GM12864 (cell line): ENCODE measurements at regions not wholly inside any gene's neighbourhood (a gene's known extent, or its start where the extent isn't known, plus 50 kb on each side); places are given as distances from the start of the nearest gene placed in this dataset.

Source experiments
- DNase-seq: peaks from one replicate; pipeline ENCODE4 v3.0.0-alpha.2; 2011; ENCODE audit warnings: low read depth
- H3K4me3 ChIP-seq: 2 replicates; pipeline ENCODE4 v1.5.1; 2011; ENCODE audit warnings: mild to moderate bottlenecking, low read depth, low read length, control low read depth
- TF ChIP-seq, protein P1 (sequence below): IDR thresholded peaks from 2 replicates; pipeline ENCODE4 v1.5.1; 2011; ENCODE audit warnings: low read depth, mild to moderate bottlenecking, moderate library complexity, low read length, control low read depth, inconsistent platforms; ENCODE audit errors: missing control alignments

DNA sequence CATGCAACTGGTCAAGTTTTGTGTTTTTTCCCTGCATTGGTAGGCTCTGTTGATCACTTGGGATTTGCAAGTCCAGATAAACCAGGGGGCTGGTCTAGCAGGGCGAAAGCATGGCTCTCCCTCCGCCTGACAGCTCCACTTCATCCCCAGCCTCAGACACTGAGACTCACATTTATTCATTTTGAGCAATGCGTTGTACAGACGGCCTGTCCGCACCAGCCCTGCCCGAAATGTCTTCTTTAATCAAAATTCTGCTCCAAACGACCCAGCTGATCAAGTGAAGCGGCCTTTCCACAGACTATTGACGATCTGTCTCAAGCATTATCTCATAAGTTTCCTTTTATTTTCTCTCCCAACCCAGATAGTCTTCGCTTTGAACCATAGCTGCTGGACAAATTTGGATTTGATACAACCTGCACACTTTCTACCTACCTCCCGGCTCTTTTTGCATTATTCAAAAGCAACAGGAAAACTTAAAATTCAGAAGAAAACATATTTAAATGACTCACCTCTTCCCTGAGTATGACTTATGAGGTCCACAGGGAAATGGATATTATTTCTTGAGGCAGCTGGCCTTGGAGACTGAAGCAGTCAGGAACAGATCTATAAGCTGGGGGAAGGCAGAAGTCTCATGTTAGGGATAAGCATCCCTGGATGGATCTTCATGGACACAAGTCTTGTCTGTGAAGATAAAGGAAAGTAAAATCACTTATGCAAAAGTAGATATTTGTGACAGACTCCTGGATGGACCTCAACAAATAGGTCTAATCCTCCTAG lies 498.9 kb upstream of the MGMT start:
- no peak for DNase-seq
- no peak overlapping the region for H3K4me3 ChIP-seq
- TF ChIP-seq, protein P1, sequence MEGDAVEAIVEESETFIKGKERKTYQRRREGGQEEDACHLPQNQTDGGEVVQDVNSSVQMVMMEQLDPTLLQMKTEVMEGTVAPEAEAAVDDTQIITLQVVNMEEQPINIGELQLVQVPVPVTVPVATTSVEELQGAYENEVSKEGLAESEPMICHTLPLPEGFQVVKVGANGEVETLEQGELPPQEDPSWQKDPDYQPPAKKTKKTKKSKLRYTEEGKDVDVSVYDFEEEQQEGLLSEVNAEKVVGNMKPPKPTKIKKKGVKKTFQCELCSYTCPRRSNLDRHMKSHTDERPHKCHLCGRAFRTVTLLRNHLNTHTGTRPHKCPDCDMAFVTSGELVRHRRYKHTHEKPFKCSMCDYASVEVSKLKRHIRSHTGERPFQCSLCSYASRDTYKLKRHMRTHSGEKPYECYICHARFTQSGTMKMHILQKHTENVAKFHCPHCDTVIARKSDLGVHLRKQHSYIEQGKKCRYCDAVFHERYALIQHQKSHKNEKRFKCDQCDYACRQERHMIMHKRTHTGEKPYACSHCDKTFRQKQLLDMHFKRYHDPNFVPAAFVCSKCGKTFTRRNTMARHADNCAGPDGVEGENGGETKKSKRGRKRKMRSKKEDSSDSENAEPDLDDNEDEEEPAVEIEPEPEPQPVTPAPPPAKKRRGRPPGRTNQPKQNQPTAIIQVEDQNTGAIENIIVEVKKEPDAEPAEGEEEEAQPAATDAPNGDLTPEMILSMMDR, result no peak

DNA sequence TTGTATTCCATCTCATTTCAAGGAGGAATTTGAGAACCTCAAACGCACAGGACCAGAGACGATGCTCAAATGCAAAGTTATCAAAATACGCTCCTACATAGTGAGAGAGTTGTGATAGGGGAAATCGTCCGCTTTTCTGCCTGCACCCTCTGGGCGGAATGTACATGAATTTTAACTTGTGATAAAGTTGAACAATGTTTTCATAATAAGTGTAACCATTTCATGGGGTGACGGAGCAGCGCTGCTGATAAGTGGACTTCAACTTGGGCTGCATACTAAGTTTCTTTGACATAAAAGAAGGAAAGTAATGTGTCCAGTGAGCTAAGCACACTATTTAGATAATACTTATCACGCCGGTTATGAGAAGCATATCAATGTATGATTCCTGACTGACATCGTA lies 497.5 kb upstream of the MGMT start:
- no peak for DNase-seq
- no peak overlapping the region for H3K4me3 ChIP-seq
- TF ChIP-seq, protein P1, result no peak

DNA sequence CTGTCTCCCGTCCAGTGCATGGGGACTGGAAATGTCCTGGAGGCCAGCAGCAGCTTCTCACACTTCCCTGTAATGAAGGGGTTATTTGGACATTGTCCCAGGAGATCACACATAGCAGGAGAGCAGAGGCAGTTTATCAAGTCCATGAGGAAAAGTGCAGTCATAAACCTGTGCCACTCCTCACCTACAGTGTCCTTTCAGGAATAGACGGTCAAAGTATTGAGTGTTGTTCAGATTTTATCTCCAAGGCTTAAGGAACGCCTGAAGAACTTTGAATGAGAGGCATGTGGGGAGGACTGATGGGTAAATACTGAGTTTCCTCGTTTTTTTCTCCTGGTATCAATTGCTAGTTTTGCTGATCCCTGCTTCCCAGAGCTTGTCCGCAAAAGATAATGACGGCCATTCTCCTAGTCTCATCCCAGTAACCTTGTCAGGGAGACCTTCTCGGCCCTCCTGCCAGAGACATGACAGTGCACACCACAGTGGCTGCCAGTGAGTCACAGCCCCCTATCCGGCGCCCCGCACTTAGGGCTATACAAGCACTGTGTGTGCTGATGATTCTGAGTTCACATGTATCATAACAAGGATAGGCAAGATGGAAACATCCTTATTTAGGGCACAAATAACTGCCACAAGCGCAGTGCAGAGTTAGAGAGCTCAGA lies 495.5 kb upstream of the MGMT start:
- TF ChIP-seq, protein P1, result no peak
- H3K4me3 ChIP-seq, result no peak overlapping the region
- DNase-seq, result no peak

DNA sequence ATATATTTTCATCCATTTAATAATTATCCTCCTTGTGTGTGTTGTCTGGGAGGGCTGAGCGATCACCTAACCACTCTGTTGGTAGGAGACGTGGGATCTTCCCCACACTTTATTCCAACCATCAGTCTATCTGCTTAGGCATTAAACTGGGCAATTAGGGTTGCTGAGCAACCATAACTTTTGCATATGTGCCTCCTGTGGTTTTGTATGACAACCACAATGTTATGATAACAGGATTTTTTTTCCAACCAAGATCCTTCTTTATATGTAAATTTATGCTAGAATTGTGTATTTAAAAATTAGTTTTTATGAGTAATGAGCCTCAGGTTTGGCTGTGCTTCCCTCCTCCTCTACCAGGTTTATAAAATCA lies 495.0 kb upstream of the MGMT start:
- no peak for DNase-seq

DNA sequence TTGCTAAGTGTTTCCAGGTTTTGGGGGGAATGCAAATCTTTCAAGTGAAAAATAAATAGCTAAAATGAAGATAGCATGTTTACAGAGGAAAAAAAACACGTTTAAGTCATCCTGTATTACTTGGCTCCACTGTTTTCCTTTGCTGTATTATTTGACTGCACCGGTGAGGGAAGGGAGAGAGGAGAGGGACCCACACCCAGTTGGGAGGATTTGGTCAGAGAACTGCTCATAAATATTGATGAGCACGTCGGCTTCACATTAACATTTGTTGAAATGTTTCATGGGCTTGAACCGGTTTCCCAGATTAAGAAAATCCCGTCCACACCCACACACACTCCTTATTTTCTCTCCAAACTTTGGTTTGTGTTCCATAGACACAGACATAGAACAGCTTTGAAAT lies 493.8 kb upstream of the MGMT start:
- TF ChIP-seq, protein P1, result no peak
- H3K4me3 ChIP-seq, result no peak overlapping the region
- DNase-seq, result no peak

More for the DNA sequence above, 495.0 kb upstream of the MGMT start:
- TF ChIP-seq, protein P1, result no peak
- H3K4me3 ChIP-seq, result no peak overlapping the region

DNA sequence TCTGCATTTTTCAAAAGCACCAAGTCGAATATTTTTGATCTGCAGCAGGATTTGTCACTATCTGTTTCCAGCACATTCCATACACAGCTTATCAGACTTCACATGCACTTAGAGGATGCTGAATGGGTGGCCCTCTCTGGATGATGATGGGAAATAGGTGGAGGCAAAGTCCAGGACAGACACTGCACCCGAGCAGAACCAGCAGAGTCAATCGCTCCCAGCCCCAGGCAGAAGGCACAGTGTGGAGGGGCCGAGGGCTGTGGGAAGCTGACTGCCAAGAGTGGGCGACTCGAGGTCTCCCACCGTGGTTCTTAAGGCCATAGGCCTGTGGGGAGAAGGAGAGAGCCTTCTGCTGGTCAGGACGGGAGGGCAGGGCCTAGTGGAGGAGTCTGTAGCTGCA lies 490.2 kb upstream of the MGMT start:
- DNase-seq, result no peak
- H3K4me3 ChIP-seq, result no peak overlapping the region
- TF ChIP-seq, protein P1, result no peak
